Small intestine (tissue), 7 donors: ENCODE measurements at regions not wholly inside any gene's neighbourhood (a gene's known extent, or its start where the extent isn't known, plus 50 kb on each side); places are given as distances from the start of the nearest gene placed in this dataset.

Experiments
- DNase-seq, 2 donors: peaks; one replicate each; pipeline versions ENCODE4 v3.0.0 to v3.0.0-alpha.2; 2013
- FAIRE-seq: peaks from 2 replicates; lab custom pipeline; 2012; peaks lifted over from hg19 to GRCh38; lab: Jason Lieb, UNC
- H3K27ac ChIP-seq, 3 donors: one replicate each; pipeline ENCODE4 v1.5.1; 2013; ENCODE audit warnings: low read length in 2 of 3, mild to moderate bottlenecking in 2 of 3, control low read depth in 1 of 3, inconsistent platforms in 1 of 3, low read depth in 1 of 3, moderate library complexity in 1 of 3
- H3K27me3 ChIP-seq, 3 donors: one replicate each; pipeline ENCODE4 v1.6.1; 2013; ENCODE audit warnings: low read length in 3 of 3, inconsistent platforms in 1 of 3; ENCODE audit not compliant: control insufficient read depth in 3 of 3, insufficient read depth in 3 of 3
- H3K36me3 ChIP-seq, 3 donors: one replicate each; pipeline ENCODE4 v1.6.1; 2013; ENCODE audit warnings: low read length in 3 of 3, inconsistent platforms in 1 of 3, low read depth in 1 of 3, mild to moderate bottlenecking in 1 of 3, moderate library complexity in 1 of 3; ENCODE audit not compliant: control insufficient read depth in 3 of 3, insufficient read depth in 2 of 3
- H3K4me1 ChIP-seq, 3 donors: one replicate each; pipeline ENCODE4 v1.6.1; 2013; ENCODE audit warnings: low read length in 2 of 3, inconsistent platforms in 1 of 3, low read depth in 1 of 3, mild to moderate bottlenecking in 1 of 3, moderate library complexity in 1 of 3; ENCODE audit not compliant: control insufficient read depth in 3 of 3, insufficient read depth in 2 of 3
- H3K4me3 ChIP-seq, 3 donors: one replicate each; pipeline ENCODE4 v1.5.1; 2013; ENCODE audit warnings: low read length in 3 of 3, control low read depth in 1 of 3, inconsistent platforms in 1 of 3, low read depth in 1 of 3, mild to moderate bottlenecking in 1 of 3, moderate library complexity in 1 of 3
- H3K9me3 ChIP-seq, 2 donors: one replicate each; pipeline ENCODE4 v1.6.1; 2013; ENCODE audit warnings: low read depth in 1 of 2, low read length in 1 of 2; ENCODE audit not compliant: control insufficient read depth in 2 of 2, insufficient read depth in 1 of 2
- WGBS, 3 donors: extraction: QIAGEN DNeasy Blood & Tissue Kit; methylation state at CpG; one replicate each; pipeline ENCODE4 v1.1.7; 2013; 5-methylcytosine and 5-hydroxymethylcytosine counted together
- donor health status: healthy with polysubstance abuse.
- donor health status: control.
- donor health status: control.
- donor health status: Bipolar disorder and iron deficiency.
- donor health status: healthy.

DNA sequence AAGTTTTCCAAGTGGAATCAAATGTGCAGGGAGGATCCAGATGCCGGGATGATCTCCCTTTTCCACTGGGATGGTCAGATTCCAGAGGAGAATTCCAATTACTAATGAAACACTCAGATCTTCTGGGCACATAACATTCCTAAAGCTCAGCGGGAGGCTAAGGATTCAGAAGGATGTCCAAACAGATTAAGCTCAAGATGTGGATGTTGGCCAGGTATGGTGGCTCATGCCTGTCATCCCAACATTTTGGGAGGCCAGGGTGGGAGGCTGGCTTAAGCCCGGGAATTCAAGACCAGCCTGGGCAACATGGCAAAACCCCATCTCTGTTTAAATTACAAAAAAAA, 62.0 kb upstream of the PNMA1 start:
- H3K36me3 ChIP-seq: peaks cover 0 to 33% (median 0%) of the 10 kb centered on the region in 3 donors
- no peak for FAIRE-seq
- no peak overlapping the region for H3K4me3 ChIP-seq
- H3K27me3 ChIP-seq: no peaks in the 10 kb centered on the region
- no peak for DNase-seq
- WGBS, 3 donors: 75 to 97% (median 86%) methylated on average over 3 of the region's 3 CpGs
- peaks cover 7 to 44% (median 27%) of the 10 kb centered on the region in 3 donors for H3K4me1 ChIP-seq
- H3K27ac ChIP-seq: peak overlapping the region in 1 of 3 donors; percentile 60
- H3K9me3 ChIP-seq: no peaks in the 10 kb centered on the region

DNA sequence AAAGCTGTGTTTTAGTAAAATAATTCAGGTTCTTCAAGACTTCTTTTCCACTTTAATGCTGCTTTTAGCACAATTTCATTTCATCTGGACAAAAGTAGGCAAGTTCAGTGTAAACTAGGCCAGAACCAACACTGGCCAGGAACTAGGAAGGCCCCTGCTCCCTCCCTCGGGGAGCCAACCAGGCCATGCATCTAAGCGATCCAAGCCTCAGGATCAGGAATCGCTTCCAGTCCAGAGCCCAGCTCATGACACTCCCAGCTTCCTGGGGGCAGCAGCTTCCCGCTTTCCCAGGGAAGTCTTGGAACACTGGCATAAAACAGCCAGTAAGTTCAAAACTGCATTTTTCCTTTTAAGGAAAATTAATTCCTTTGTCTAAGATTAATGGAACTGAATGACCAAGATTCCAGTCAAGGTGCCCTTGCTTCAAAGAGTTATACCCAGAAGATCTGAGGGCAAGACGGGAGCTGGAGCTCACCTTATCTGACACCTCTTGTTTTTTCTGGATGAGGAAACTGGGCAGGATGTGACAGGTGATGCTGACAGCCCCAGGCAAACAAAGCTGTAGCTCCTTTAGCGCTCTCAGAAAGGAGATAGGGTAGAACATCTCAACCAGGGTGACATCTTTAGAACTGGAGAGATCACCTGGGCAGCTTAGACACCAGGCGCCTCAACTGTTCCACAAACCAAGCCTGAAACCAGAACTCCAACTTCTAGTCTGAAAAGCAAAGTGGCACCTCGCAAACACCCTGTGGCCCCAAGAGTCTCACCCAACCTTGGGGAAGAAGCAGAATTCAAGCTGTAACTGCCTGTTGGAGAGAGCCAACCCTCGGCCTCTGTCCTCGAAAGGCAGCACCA, 61.4 kb upstream of the PNMA1 start:
- Histone ChIP-seq H3K36me3 (peaks cover 0 to 33% (median 0%) of the 10 kb centered on the region in 3 donors), H3K27ac (peak overlapping the region in 2 of 3 donors; percentile 7 to 60), H3K4me3 (no peak overlapping the region), H3K9me3 (no peaks in the 10 kb centered on the region), H3K4me1 (peaks cover 12 to 50% (median 33%) of the 10 kb centered on the region in 3 donors), H3K27me3 (no peaks in the 10 kb centered on the region)
- FAIRE-seq (no peak), DNase-seq (no peak)
- WGBS, 3 donors: 76 to 88% (median 82%) methylated on average over 10 of the region's 10 CpGs

DNA sequence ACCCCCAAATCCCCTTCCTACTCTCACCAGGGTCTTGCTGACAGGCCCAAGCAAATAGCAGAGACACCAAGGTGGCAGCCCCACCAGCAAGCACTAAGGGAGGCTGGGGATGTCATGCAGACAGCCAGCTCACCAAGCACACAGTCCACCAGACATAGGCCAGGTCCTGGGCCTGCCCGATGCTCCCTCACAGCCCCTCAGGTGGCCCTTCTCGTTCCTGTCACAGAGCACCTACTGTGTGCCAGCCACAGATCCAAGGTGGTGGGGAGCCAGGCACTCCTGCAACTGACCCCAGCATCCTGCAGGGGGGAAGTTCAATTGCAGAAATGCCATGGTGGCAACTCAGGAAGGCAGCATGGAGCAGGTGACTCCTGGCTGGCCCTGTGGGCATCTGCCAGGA, 60.5 kb upstream of the PNMA1 start:
- Histone ChIP-seq H3K36me3 (peaks cover 0 to 30% (median 0%) of the 10 kb centered on the region in 3 donors), H3K27me3 (no peaks in the 10 kb centered on the region), H3K4me3 (no peak overlapping the region), H3K27ac (peak overlapping the region in 2 of 3 donors; percentile 43 to 87), H3K9me3 (no peaks in the 10 kb centered on the region), H3K4me1 (peaks cover 12 to 57% (median 37%) of the 10 kb centered on the region in 3 donors)
- DNase-seq: no peak
- FAIRE-seq: no peak
- WGBS, 3 donors: 76 to 80% (median 79%) methylated on average over 2 of the region's 2 CpGs

DNA sequence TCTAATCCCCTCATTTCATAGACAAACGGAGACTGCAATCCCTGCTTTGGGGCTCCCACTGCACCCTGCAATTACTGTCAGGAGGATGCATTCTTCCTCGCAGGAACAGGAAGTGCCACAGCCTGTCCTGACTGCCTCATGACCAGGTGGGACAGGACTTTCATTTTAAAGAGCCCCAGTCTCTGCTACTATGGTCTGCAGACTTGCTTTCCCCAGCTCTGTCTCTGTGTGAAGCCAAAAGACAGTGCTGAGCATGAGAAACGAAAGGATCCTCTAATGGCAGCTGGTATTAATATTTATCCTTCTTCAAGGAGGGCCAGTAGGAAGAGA, 60.0 kb upstream of the PNMA1 start:
- Histone ChIP-seq H3K4me1 (peaks cover 12 to 60% (median 39%) of the 10 kb centered on the region in 3 donors), H3K9me3 (no peaks in the 10 kb centered on the region)

DNA sequence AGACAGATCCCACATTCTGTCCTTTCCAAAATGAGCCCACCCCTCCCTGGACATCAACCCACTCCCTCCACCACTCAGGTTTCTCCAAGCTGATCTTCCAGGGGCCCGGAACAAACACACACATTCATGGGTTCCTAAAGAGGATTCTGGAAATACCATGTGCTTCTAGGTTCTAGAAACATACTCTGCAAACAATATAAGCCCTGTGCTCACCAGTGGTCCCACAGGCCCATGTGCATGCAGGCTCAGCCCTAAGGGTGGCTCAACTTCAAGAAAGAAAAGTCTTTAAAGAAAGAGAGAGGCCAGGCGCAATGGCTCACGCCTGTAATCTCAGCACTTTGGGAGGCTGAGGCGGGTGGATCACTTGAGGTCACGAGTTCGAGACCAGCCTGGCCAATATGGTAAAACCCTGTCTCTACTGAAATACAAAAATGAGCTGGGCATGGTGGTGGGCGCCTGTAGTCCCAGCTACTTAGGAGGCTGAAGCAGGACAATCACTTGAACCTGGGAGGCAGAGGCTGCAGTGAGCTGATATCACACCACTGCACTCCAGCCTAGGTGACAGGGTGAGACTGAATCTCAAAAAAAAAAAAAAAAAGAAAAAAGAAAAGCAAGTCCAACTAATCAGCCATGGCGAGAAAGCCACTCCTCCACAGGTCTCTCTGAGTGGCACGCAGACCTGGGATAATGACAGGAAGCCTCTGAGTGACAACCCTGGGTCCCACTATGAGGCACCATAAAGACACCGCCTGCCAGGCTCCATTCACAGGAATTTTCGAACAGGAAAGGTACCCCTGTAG, 59.5 kb upstream of the PNMA1 start:
- Histone ChIP-seq H3K4me3 (no peak overlapping the region), H3K36me3 (peaks cover 0 to 30% (median 0%) of the 10 kb centered on the region in 3 donors), H3K4me1 (peaks cover 12 to 65% (median 44%) of the 10 kb centered on the region in 3 donors), H3K9me3 (no peaks in the 10 kb centered on the region), H3K27me3 (no peaks in the 10 kb centered on the region), H3K27ac (peak overlapping the region; percentile 25 to 87 (median 45))
- DNase-seq (peak in 1 of 2 donors; percentile 7), FAIRE-seq (no peak)
- WGBS, 3 donors: 68 to 80% (median 77%) methylated on average over 11 of the region's 11 CpGs

More for the DNA sequence above, 60.0 kb upstream of the PNMA1 start:
- WGBS, 3 donors: 18 to 43% (median 30%) methylated on average over 3 of the region's 3 CpGs
- Histone ChIP-seq H3K27me3 (no peaks in the 10 kb centered on the region), H3K36me3 (peaks cover 0 to 30% (median 0%) of the 10 kb centered on the region in 3 donors), H3K4me3 (no peak overlapping the region), H3K27ac (peak overlapping the region; percentile 25 to 87 (median 43))
- DNase-seq (peak in 1 of 2 donors; percentile 65), FAIRE-seq (no peak)

DNA sequence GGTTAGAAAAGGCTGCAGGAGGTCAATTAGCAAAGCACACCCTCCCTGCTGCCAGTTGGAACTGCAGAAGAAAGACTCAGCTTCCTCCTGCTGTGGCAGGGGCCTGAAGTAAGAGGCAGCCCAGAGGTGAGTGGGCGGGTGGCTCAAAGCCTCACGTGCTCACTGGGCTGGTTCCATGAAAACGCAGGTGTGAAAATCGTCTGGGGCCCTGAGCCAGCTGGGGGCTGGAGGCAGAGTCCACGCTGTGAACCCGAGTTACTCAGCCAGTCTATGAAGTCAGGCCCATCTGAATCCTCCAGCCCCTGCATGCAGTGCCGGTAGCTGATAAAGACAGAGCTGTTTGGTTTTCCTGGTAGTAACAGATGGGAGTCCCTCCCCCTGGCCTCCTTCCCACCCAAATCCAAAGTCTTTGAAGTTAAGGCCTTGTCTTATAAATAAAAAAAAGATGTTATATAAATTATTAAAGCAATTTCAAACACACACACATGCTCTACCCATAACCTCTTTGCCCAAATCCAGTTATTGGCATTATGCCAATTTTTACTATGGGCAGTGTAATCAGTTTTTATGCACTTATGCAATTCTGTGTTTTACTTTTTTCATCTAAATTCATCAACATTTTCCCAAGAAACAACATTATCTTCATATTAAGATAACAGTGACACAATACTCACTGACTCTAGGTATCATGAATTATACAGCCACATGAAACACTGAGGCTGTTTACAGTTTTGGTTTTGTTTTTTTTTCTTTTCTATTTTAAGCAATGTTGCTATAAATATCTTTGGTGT, 57.9 kb upstream of the PNMA1 start:
- Histone ChIP-seq H3K4me1 (peaks cover 12 to 65% (median 45%) of the 10 kb centered on the region in 3 donors), H3K27ac (peak overlapping the region; percentile 86 to 90 (median 87)), H3K4me3 (no peak overlapping the region), H3K27me3 (no peaks in the 10 kb centered on the region), H3K9me3 (no peaks in the 10 kb centered on the region), H3K36me3 (peaks cover 0 to 19% (median 0%) of the 10 kb centered on the region in 3 donors)
- DNase-seq (peak; percentile 93 to 98), FAIRE-seq (no peak)
- WGBS, 3 donors: 0 to 6% (median 2%) methylated on average over 7 of the region's 7 CpGs

DNA sequence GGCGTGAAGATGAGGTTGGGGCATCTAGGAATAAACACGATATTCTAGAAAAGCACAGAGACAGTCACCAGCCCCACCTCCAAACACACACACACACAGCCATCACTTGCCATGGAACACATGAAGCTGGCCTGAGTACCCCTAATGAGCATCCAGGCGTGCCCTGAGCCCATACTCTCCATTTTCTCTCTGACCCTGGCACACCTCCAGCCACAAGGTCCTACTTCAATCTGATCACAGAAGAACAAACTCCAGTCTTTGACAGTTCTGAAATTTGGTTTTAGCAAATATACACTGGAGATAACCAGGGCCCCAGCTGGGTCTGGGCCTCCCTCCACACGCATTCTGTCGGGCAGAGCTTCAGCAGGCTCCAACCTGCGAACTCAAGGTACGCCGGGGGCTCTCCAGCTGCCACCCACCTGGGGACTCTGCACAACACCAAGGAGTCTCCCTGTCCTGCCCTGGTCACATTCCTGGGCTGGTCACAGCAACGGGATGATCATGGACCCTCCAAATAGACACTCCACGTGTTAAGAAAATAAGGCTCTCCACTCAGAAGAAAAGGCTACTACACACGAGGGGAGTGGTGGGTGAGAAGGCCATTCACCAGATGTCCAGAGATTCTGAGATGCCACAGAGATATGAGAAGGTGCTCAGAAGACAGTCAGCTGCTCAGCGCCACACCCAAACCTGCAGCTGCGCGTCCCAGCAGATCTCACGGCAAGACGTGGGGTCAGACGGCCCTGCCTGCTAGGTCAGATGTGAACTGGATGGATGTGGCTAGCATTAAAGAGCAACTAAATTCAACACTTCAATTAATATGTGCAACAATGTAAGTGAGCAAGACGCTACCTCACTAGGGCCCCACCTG, 57.0 kb upstream of the PNMA1 start:
- H3K27ac ChIP-seq: peak overlapping the region; percentile 86 to 90 (median 87)
- H3K36me3 ChIP-seq: peaks cover 0 to 19% (median 0%) of the 10 kb centered on the region in 3 donors
- peaks cover 12 to 65% (median 43%) of the 10 kb centered on the region in 3 donors for H3K4me1 ChIP-seq
- H3K27me3 ChIP-seq: no peaks in the 10 kb centered on the region
- DNase-seq (no peak), FAIRE-seq (no peak)
- H3K4me3 ChIP-seq: no peak overlapping the region
- 24 to 48% (median 33%) methylated on average over 18 of the region's 18 CpGs for WGBS, 3 donors
- H3K9me3 ChIP-seq: no peaks in the 10 kb centered on the region
